Chondrocyte (in vitro differentiated cells): ENCODE measurements at regions not wholly inside any gene's neighbourhood (a gene's known extent, or its start where the extent isn't known, plus 50 kb on each side); places are given as distances from the start of the nearest gene placed in this dataset.

Experiments used
- DNase-seq: peaks from one replicate; pipeline ENCODE4 v3.0.0; 2021; ENCODE audit warnings: mixed read lengths, low spot score
- H3K27ac Mint-ChIP-seq: one replicate; pipeline ENCODE4 v1.8.0; 2021; ENCODE audit warnings: mild to moderate bottlenecking, moderate library complexity, mixed read lengths; ENCODE audit not compliant: unreplicated experiment
- H3K27me3 Mint-ChIP-seq: 2 replicates; pipeline ENCODE4 v1.8.0; 2021; ENCODE audit warnings: low read depth, mixed read lengths
- H3K36me3 Mint-ChIP-seq: 2 replicates; pipeline ENCODE4 v1.8.0; 2021; ENCODE audit warnings: low read depth, mixed read lengths
- H3K4me1 Mint-ChIP-seq: 2 replicates; pipeline ENCODE4 v1.8.0; 2021; ENCODE audit warnings: low read depth, mild to moderate bottlenecking, mixed read lengths
- H3K4me3 Mint-ChIP-seq: one replicate; pipeline ENCODE4 v1.8.0; 2021; ENCODE audit warnings: mild to moderate bottlenecking, moderate library complexity, mixed read lengths; ENCODE audit not compliant: unreplicated experiment
- H3K9me3 Mint-ChIP-seq: 2 replicates; pipeline ENCODE4 v1.8.0; 2021; ENCODE audit warnings: low read depth, mixed read lengths
- CTCF ChIP-seq: fragments of 200-600 bp; sonication (generic); IDR thresholded peaks from 2 replicates; pipeline ENCODE4 v1.5.0; 2021; ENCODE audit warnings: antibody characterized with exemption, mild to moderate bottlenecking, moderate library complexity

DNA sequence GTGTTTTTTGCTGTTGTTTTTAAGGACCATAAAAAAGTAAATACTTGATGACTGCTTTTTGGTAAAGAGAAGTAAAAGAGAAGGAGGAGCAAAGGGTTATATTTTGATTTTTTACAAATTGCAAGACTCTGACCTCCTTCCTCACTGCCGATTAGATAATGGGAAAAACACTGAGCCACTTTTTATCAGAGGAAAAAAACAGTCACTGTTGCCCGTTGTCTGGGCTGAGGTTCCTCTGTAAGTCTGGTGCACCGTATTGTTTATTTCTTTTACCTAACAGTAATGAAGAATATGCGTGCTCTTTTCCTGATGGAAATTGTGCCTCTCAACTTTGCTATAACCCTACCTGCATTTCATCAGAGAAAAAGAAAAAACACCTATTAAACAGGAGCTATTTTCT, 178.7 kb upstream of the EMCN start:
- Mint-ChIP-seq H3K9me3 (peaks cover 2% of the 10 kb centered on the region), H3K4me1 (no peaks in the 10 kb centered on the region), H3K27ac (no peak overlapping the region), H3K36me3 (no peaks in the 10 kb centered on the region), H3K4me3 (no peak overlapping the region), H3K27me3 (peaks cover 3% of the 10 kb centered on the region)
- no peak for TF ChIP-seq CTCF
- DNase-seq: no peak

GRCh38 chr4:100695871-100696270, 178.0 kb upstream of the EMCN start:
- Mint-ChIP-seq H3K36me3 (no peaks in the 10 kb centered on the region), H3K27me3 (peaks cover 3% of the 10 kb centered on the region), H3K4me3 (no peak overlapping the region), H3K4me1 (no peaks in the 10 kb centered on the region), H3K9me3 (peaks cover 2% of the 10 kb centered on the region), H3K27ac (no peak overlapping the region)
- TF ChIP-seq CTCF: no peak
- no peak for DNase-seq

DNA sequence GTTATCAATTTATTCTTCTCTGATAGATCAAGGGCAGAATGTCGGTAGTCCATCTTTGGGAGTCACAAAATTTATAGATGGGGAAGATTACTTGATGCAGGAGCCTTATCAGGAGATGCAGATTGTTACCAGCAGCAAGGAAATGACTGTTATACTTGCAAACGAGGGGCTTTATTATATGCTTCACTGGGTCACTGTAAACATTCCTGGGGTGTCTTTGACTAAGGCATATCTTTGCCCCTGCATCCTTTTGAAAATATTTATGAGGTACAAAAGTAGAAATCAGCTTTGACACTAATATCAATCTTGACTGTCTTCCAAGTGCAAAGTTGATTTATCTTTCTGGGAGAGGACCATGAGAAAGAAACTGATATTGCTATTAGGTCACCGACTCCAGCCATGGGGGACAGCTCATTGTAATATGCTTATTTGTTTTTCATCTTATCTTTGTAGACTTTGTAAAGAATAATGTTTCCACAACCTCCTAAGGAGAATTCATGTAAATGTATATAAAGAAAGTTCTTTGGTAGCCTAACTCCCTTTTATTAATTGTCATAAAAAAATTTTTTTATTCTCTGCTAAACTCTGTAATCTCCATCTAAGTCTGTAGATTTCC, 177.3 kb upstream of the EMCN start:
- TF ChIP-seq CTCF: no peak
- no peaks in the 10 kb centered on the region for H3K4me1 Mint-ChIP-seq

GRCh38 chr4:100694467-100694866, 176.6 kb upstream of the EMCN start:
- no peak for TF ChIP-seq CTCF
- Mint-ChIP-seq H3K36me3 (no peaks in the 10 kb centered on the region), H3K4me1 (no peaks in the 10 kb centered on the region), H3K9me3 (peaks cover 2% of the 10 kb centered on the region), H3K27me3 (peaks cover 3% of the 10 kb centered on the region), H3K4me3 (no peak overlapping the region), H3K27ac (no peak overlapping the region)
- DNase-seq: no peak

More for the DNA sequence above, 177.3 kb upstream of the EMCN start:
- no peak overlapping the region for H3K27ac Mint-ChIP-seq
- H3K4me3 Mint-ChIP-seq: no peak overlapping the region
- H3K9me3 Mint-ChIP-seq: peaks cover 2% of the 10 kb centered on the region
- no peak for DNase-seq
- H3K36me3 Mint-ChIP-seq: no peaks in the 10 kb centered on the region
- peaks cover 3% of the 10 kb centered on the region for H3K27me3 Mint-ChIP-seq

DNA sequence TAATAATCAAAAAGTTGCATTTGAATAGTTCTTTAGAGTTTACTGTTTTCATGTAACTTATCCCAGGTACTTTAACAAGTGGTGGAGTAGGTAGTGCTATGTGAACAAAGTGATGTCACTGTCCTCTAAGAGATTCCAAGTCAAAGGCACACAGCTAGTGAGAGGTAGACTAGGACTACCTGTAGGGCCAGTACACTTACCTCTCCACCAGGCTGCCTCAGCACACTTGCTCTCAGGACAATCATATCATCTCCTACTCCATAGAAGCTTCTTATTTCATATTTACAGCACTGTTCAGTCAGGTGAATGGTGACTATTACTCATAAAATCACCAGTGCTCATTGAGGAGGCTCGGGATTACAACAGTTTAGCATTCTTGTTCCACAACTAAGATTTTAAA, 173.0 kb upstream of the EMCN start:
- peaks cover 2% of the 10 kb centered on the region for H3K9me3 Mint-ChIP-seq
- peaks cover 1% of the 10 kb centered on the region for H3K27me3 Mint-ChIP-seq
- H3K4me1 Mint-ChIP-seq: no peaks in the 10 kb centered on the region
- H3K36me3 Mint-ChIP-seq: no peaks in the 10 kb centered on the region
- no peak overlapping the region for H3K27ac Mint-ChIP-seq
- no peak for DNase-seq
- H3K4me3 Mint-ChIP-seq: no peak overlapping the region
- TF ChIP-seq CTCF: no peak
